Peyer's patch (tissue), 4 donors: ENCODE measurements at regions not wholly inside any gene's neighbourhood (a gene's known extent, or its start where the extent isn't known, plus 50 kb on each side); places are given as distances from the start of the nearest gene placed in this dataset.

Source experiments
- CTCF ChIP-seq, 6 experiments: fragments of 450-650 bp in 4 of 6; fragments of 200-600 bp in 2 of 6; sonication (generic) in 1 of 6; IDR thresholded peaks; one replicate each; pipeline ENCODE4 v1.5.1; 2017 to 2019; ENCODE audit warnings: antibody characterized with exemption in 6 of 6, mild to moderate bottlenecking in 3 of 6, moderate library complexity in 1 of 6
- POLR2A ChIP-seq, 2 donors: fragments of 450-650 bp; IDR thresholded peaks; one replicate each; pipeline ENCODE4 v1.5.1; 2017; ENCODE audit warnings: antibody characterized with exemption in 2 of 2, mild to moderate bottlenecking in 2 of 2, moderate library complexity in 2 of 2

GRCh38 chr18:30440351-30440750 lies 602.2 kb downstream of the DSC3 start:
- TF ChIP-seq POLR2A (IDR thresholded peaks at IDR 0.05): no peak
- TF ChIP-seq CTCF (IDR thresholded peaks at IDR 0.05): no peak
